Glomerular endothelial cell (primary cell): ENCODE measurements at regions not wholly inside any gene's neighbourhood (a gene's known extent, or its start where the extent isn't known, plus 50 kb on each side); places are given as distances from the start of the nearest gene placed in this dataset.

Source experiments
- DNase-seq: peaks from one replicate; pipeline ENCODE4 v3.0.0-alpha.2; 2011; ENCODE audit warnings: low read depth, low spot score; ENCODE audit errors: extremely low read depth

DNA sequence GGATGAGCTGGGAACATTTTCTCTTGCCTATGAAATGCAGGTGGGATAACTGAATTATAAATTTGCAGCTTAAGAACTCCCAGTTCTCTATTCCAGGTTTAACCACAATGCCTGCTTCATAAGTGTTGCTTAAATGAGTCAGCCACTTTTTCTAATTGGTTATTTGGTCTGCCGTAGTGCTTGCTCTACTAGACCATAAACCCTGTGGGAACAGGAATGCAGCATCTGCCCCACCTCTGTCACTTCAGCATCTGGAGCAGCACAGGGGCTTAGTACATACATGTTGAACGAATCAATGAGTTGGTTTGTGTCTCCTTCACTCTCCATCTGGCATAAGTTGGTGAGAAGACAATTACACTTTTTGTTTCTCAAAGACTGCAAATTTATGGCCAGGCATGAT, 95.2 kb upstream of the PTER start:
- DNase-seq: no peak

DNA sequence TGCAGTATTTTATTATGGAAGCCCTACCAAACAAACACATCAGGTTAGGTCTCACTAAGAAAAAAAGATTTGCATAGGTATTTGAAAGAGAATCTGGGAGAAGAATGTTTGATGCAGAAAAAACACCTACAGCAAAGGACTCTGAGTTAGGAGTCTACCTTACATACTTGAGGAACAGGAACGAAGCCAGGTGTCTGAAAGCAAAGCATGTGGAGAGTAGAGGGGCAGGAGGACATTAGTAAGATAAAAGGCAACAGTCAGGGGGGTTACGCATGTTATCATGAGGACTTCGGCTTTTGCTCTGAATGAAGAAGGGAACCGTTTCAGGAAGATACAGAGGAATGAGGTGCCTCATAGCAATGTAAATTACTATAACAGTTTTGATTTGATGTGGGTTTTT, 87.9 kb upstream of the PTER start:
- no peak for DNase-seq

DNA sequence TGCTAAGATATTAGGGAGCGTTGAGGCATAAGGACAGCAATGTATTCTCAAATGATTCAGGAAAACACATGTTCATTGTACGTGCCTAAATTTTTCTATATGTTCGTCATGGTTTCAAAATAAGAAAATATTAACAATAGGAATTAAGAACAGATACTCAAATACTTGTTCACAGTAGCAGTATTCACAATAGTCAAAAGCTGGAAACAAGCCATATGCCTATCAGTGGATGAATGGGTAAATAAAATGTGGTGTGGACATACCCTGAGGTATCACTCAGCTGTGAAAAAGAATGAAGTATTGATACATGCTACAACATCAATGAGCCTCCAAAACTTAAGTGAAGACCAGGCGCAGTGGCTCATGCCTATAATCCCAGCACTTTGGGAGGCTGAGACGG, 84.7 kb upstream of the PTER start:
- no peak for DNase-seq

DNA sequence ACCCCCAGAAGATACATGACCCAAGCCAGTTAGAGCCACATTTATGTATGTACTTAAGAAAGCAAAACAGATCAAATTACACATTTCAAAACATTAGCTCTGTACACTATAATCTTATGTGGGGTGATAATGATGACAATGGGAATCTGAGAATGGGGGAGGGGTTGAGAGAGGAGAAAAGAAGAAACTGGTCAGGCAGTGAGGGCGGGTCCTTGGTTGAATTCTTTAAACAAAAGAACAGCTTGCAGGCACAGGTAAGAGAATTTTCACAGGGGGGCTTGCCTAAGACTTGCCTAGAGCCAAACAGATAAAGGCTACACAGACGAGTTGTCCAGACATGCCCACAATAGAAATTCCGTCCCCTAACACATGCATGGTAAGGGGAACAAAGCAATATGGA, 76.8 kb upstream of the PTER start:
- DNase-seq: no peak

DNA sequence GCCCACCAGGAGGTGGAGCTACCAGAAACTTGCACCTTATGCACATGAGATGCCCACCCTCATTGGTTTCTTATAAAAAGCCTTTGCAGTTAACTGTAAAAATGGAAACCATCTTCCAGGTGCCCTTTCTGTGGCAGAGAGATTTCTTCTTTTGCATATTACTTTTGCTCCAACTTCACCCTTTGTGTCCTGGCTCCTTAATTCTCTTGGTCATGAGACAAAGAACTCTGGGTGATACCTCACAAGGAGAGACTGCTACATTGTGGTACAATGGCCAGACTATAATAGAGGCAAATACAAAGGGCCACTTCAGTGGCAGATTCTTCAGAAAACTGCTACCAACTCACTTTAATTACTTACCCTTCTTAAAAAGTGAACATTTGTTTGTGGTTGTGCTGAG, 76.4 kb upstream of the PTER start:
- no peak for DNase-seq

DNA sequence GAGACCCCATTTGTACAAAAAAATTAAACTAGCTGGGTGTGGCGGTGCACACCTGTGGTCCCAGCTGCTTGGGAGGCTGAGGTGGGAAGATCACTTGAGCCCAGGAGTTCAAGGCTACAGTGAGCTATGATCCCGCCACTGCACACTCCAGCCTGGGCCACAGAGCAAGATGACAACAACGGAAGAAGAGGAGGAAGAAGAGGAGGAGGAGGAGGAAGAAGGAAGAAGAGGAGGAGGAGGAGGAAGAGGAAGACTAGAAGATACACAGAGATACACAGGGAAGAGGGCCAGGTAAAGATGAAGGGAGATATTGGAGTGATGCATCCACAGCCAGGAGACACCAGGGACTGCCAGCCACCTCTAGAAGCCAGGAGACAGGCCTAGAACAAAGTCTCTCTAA, 75.7 kb upstream of the PTER start:
- no peak for DNase-seq

DNA sequence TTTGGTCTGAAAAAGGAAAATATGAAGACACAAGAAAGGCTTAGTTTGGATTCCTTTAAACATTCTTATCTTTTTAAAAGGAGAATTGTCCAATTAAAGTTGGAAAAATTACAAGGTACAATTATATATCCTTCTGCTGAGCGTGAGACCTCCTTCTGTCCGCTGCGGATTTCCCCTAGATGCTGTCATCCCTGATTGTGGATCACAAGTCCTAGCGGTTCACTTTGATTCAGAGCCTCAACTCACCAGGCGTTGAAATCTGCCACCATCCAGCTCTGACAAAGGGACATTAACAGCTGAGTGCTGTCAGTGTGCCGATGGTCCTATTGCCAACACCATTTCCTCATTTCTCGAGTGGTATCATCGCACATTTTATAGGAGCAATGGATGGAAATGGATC, 73.1 kb upstream of the PTER start:
- DNase-seq: no peak

DNA sequence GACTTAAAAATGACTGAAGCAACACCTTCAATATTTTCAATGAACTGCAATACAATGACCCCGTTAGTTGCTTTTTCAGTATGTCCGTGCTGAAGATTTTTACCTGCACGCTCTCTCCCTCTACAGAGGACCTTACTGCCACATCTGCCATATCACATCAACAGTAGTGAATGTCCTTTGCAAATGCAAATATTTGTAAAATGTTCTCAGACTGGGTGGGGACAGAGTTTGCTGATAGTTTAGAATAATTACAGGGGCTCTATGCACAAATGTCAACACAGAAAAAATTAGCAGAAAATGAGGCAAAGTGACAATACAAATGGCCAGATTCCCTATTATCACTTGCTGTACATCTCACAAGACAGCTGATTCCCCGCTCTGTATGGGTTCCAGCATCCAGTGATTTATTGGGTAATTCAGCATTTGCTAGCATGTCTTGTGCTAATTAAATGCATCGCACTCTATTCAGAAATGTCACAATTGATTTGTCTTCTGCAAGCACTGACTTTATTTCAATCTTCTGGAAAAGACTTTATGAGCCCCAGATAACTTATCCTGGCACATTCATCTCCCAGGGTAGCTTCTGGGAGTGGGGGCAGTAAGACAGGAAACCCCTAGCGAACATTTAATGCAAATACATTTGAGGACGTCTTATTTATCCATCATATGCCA, 69.1 kb upstream of the PTER start:
- DNase-seq: no peak

DNA sequence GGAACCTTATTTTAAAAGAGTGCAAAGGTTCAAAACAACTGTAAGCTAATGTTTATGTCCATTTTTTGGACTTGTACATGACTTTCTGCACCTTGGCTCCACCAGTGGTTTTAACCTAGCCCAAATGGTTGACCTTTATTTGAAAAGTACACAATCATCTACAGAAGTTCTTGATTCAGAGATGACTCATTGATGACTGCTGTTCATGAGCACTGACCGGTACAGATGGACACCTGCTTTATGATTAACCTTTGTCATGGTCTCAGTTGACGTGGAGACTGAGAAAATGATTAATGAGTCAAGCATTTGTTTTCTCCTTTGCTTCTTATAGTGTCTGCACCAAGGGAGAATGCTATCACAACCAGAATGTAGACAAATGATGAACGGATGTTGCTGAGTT, 55.7 kb upstream of the PTER start:
- DNase-seq: no peak

DNA sequence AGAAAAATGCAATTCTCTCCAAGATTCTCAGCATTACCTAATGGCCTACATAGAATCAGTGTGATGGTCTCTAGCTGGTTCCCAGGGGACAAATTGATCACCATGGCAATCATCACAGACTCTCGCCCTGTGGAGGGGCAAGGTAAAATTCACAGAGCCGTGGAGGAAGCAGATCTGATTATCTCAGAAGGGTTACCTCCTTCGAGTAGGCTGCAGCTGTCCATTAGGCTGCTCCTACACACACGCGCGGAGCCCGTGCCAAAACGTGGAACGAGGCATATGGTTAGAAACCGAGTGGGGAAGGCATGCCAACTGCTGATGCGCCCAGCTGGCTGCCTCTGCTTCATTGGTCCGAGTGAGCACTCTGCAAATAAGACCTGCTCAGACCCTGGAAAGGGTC, 52.8 kb upstream of the PTER start:
- DNase-seq: no peak

DNA sequence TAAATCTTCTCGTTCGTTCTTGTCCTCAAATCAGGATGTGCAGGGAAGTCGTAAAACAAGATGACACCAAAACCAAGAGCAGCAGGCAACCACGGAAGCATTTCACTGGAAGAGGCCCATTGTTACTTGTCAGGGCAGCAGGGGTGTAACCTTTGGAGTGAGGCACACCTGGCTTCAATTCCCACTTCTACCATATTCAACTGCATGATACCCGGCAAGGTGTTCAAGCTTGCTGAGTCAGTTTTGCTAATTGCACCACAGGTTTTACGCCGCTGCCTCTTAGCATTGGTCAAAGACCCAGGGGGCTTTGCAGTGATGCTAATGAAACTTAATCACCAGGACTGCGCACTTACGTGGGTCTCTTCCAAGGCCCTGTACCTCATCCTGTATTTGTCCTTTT, 50.0 kb upstream of the PTER start:
- no peak for DNase-seq
